Activated B cell treated with CpG ODN at 0.5 μM for 24 hours (primary cell): ENCODE measurements at regions not wholly inside any gene's neighbourhood (a gene's known extent, or its start where the extent isn't known, plus 50 kb on each side); places are given as distances from the start of the nearest gene placed in this dataset.
"Not testable (repeated sequence)": the region's sequence is repeated elsewhere in the genome, so short reads cannot be mapped to it uniquely, and the experiment has no call there.

Source experiments
- ATAC-seq: fragments of 200-7000 bp; cut with Tn5 transposase; one replicate; pipeline ENCODE4 v1.10.0; 2021; ENCODE audit warnings: low read depth, mild to moderate bottlenecking, moderate library complexity
- CTCF ChIA-PET: fragments of 350-600 bp; sonication (Branson Sonifier 250); formaldehyde crosslinking; loops from one replicate; lab custom pipeline; 2021; ENCODE audit warnings: antibody characterized with exemption; lab: Charles Lee
- POLR2A ChIA-PET: fragments of 350-600 bp; sonication (Branson Sonifier 250); formaldehyde crosslinking; loops from one replicate; lab custom pipeline; 2021; ENCODE audit warnings: antibody characterized with exemption; lab: Charles Lee
- DNase-seq: peaks from one replicate; pipeline ENCODE4 v3.0.0; 2022
- H3K27ac Mint-ChIP-seq: one replicate; pipeline ENCODE4 v1.8.0; 2020; ENCODE audit warnings: mixed read lengths
- H3K27me3 Mint-ChIP-seq: one replicate; pipeline ENCODE4 v1.8.0; 2021; ENCODE audit warnings: mixed read lengths
- H3K36me3 Mint-ChIP-seq: one replicate; pipeline ENCODE4 v1.8.0; 2021; ENCODE audit warnings: low read depth, mixed read lengths
- H3K4me1 Mint-ChIP-seq: one replicate; pipeline ENCODE4 v1.8.0; 2021; ENCODE audit warnings: mixed read lengths
- H3K4me3 Mint-ChIP-seq: one replicate; pipeline ENCODE4 v1.8.0; 2020; ENCODE audit warnings: mild to moderate bottlenecking, mixed read lengths
- H3K9me3 Mint-ChIP-seq: one replicate; pipeline ENCODE4 v1.8.0; 2020; ENCODE audit warnings: mixed read lengths
- CTCF ChIP-seq: fragments of 200-600 bp; IDR thresholded peaks from one replicate; pipeline ENCODE4 v1.8.0; 2022; ENCODE audit warnings: antibody characterized with exemption, mild to moderate bottlenecking
- intact Hi-C: fragments of 100-400 bp; cut with micrococcal nuclease; formaldehyde crosslinking; loops from one replicate; pipeline ENCODE4 v1.15.1; 2024

- Mint-ChIP-seq H3K4me1 (no peaks in the 10 kb centered on the region), H3K27me3 (no peaks in the 10 kb centered on the region), H3K27ac (no peak overlapping the region), H3K4me3 (no peak overlapping the region), H3K36me3 (no peaks in the 10 kb centered on the region), H3K9me3 (peaks cover 3% of the 10 kb centered on the region)
- no peak for TF ChIP-seq CTCF
- POLR2A ChIA-PET: no interaction called here
- ATAC-seq: no peak
- CTCF ChIA-PET: no interaction called here
- intact Hi-C loops: no loop called here
- no peak for DNase-seq
Measured at GRCh38 chr3:147161833-147162232, 244.5 kb downstream of the ZIC4 start.

- Mint-ChIP-seq H3K36me3 (no peaks in the 10 kb centered on the region), H3K4me3 (no peak overlapping the region), H3K27ac (no peak overlapping the region), H3K9me3 (peaks cover 5% of the 10 kb centered on the region), H3K27me3 (no peaks in the 10 kb centered on the region), H3K4me1 (no peaks in the 10 kb centered on the region)
- DNase-seq (no peak), ATAC-seq (no peak)
- CTCF ChIA-PET: no interaction called here
- intact Hi-C loops: no loop called here
- POLR2A ChIA-PET: no interaction called here
- TF ChIP-seq CTCF: no peak
Measured at GRCh38 chr3:147160984-147161383, 245.4 kb downstream of the ZIC4 start.

- Mint-ChIP-seq H3K27me3 (no peaks in the 10 kb centered on the region), H3K27ac (no peak overlapping the region), H3K4me1 (no peaks in the 10 kb centered on the region), H3K4me3 (no peak overlapping the region), H3K9me3 (peaks cover 9% of the 10 kb centered on the region), H3K36me3 (no peaks in the 10 kb centered on the region)
- CTCF ChIA-PET: no interaction called here
- intact Hi-C loops: no loop called here
- POLR2A ChIA-PET: no interaction called here
- ATAC-seq (no peak), DNase-seq (no peak)
- no peak for TF ChIP-seq CTCF
Measured at GRCh38 chr3:147159141-147159540, 247.2 kb downstream of the ZIC4 start.

GRCh38 chr3:147157631-147158030 lies 248.7 kb downstream of the ZIC4 start:
- no peak for TF ChIP-seq CTCF
- Mint-ChIP-seq H3K27me3 (no peaks in the 10 kb centered on the region), H3K36me3 (no peaks in the 10 kb centered on the region), H3K4me3 (no peak overlapping the region), H3K9me3 (peaks cover 9% of the 10 kb centered on the region), H3K4me1 (no peaks in the 10 kb centered on the region), H3K27ac (no peak overlapping the region)
- ATAC-seq (no peak), DNase-seq (no peak)
- ChIA-PET POLR2A (no interaction called here), CTCF (no interaction called here)
- intact Hi-C loops: no loop called here

GRCh38 chr3:147154988-147155387 lies 251.4 kb downstream of the ZIC4 start:
- POLR2A ChIA-PET, CTCF ChIA-PET, ATAC-seq, H3K27ac Mint-ChIP-seq, H3K4me3 Mint-ChIP-seq, H3K9me3 Mint-ChIP-seq, H3K36me3 Mint-ChIP-seq, H3K27me3 Mint-ChIP-seq, DNase-seq, intact Hi-C loops, H3K4me1 Mint-ChIP-seq: not testable (repeated sequence)

- intact Hi-C loops: no loop called here
- no peak for TF ChIP-seq CTCF
- Mint-ChIP-seq H3K27me3 (no peaks in the 10 kb centered on the region), H3K4me1 (no peaks in the 10 kb centered on the region), H3K27ac (no peak overlapping the region), H3K36me3 (no peaks in the 10 kb centered on the region), H3K4me3 (no peak overlapping the region), H3K9me3 (peaks cover 6% of the 10 kb centered on the region)
- ATAC-seq (no peak), DNase-seq (no peak)
- ChIA-PET POLR2A (no interaction called here), CTCF (no interaction called here)
Measured at GRCh38 chr3:147153830-147154539, 252.4 kb downstream of the ZIC4 start.
